Thoracic aorta (tissue), 2 donors: ENCODE measurements at regions not wholly inside any gene's neighbourhood (a gene's known extent, or its start where the extent isn't known, plus 50 kb on each side); places are given as distances from the start of the nearest gene placed in this dataset.

Source experiments
- ATAC-seq: fragments of 150-250 bp; one replicate; pipeline ENCODE4 v1.8.0; 2017; ENCODE audit warnings: low read depth; ENCODE audit not compliant: insufficient number of reproducible peaks, low FRiP score
- DNase-seq: peaks from one replicate; pipeline ENCODE4 v3.0.0-alpha.2; 2020; ENCODE audit warnings: low spot score
- H3K27ac ChIP-seq, 2 donors: fragments of 200-600 bp; sonication (generic); 1 replicate in 1 of 2; 2 replicates in 1 of 2; pipeline ENCODE4 v1.5.1; 2016; ENCODE audit warnings: mild to moderate bottlenecking in 2 of 2, moderate library complexity in 2 of 2
- H3K27me3 ChIP-seq: fragments of 200-600 bp; sonication (generic); replicated peaks from 2 replicates; pipeline ENCODE4 v1.6.0; 2016; ENCODE audit warnings: mild to moderate bottlenecking; ENCODE audit not compliant: insufficient read depth
- H3K36me3 ChIP-seq: fragments of 200-600 bp; sonication (generic); one replicate; pipeline ENCODE4 v1.5.1; 2016
- H3K4me1 ChIP-seq, 2 donors: fragments of 200-600 bp; sonication (generic); 1 replicate in 1 of 2; 2 replicates in 1 of 2; pipeline versions ENCODE4 v1.5.1 to v1.6.0; 2016; ENCODE audit warnings: low read depth in 2 of 2, mild to moderate bottlenecking in 1 of 2; ENCODE audit not compliant: control insufficient read depth in 1 of 2
- H3K4me3 ChIP-seq: fragments of 200-600 bp; sonication (generic); 2 replicates; pipeline ENCODE4 v1.5.1; 2016; ENCODE audit warnings: mild to moderate bottlenecking
- H3K9me3 ChIP-seq: fragments of 200-600 bp; sonication (generic); 2 replicates; pipeline ENCODE4 v1.5.1; 2016
- TF ChIP-seq, protein P1 (sequence below): fragments of 200-600 bp; sonication (generic); IDR thresholded peaks from one replicate; pipeline ENCODE4 v1.5.1; 2019; ENCODE audit warnings: antibody characterized with exemption

DNA sequence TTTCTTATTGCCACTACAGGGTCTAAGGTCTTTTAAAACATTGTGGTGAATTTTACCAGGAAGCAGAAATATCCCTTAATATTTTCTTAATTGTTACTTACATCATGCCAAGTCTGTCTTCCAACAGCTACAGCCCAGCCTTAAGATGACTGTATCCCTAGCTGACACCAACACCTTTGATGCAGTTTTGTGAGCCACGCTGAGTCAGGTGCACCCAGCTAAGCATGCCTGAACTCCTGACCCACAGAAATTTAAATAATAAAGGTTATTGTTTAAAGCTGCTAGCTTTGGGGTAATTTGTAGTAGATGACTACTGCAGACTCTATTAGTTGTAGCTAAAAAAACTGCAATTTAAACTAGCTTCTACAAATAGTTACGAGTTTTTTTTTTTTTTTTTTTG lies 1757.9 kb upstream of the LRRTM1 start:
- H3K4me3 ChIP-seq = no peak overlapping the region
- TF ChIP-seq, protein P1, sequence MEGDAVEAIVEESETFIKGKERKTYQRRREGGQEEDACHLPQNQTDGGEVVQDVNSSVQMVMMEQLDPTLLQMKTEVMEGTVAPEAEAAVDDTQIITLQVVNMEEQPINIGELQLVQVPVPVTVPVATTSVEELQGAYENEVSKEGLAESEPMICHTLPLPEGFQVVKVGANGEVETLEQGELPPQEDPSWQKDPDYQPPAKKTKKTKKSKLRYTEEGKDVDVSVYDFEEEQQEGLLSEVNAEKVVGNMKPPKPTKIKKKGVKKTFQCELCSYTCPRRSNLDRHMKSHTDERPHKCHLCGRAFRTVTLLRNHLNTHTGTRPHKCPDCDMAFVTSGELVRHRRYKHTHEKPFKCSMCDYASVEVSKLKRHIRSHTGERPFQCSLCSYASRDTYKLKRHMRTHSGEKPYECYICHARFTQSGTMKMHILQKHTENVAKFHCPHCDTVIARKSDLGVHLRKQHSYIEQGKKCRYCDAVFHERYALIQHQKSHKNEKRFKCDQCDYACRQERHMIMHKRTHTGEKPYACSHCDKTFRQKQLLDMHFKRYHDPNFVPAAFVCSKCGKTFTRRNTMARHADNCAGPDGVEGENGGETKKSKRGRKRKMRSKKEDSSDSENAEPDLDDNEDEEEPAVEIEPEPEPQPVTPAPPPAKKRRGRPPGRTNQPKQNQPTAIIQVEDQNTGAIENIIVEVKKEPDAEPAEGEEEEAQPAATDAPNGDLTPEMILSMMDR = no peak
- H3K36me3 ChIP-seq = no peaks in the 10 kb centered on the region
- DNase-seq = no peak
- ATAC-seq = no peak
- no peak overlapping the region for H3K27ac ChIP-seq
- no peaks in the 10 kb centered on the region for H3K9me3 ChIP-seq
- no peaks in the 10 kb centered on the region for H3K4me1 ChIP-seq
- H3K27me3 ChIP-seq = no peaks in the 10 kb centered on the region

DNA sequence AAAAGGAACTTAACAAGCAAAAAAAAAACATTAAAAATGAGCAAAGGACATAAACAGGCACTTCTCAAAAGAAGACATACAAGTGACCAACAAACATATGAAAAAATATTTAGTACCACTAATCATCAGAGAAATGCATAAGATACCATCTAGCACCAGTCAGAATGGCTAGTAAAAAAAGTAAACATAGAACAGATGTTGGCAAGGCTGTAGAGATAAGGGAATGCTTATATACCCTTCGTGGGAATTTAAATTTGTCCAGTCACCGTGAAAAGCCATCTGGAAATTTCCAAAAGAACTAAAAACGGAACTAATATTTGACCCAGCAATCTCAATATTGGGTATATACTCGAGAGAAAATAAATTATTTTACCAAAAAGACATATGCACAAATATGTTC lies 1751.3 kb upstream of the LRRTM1 start:
- Histone ChIP-seq H3K36me3 (no peaks in the 10 kb centered on the region), H3K27me3 (no peaks in the 10 kb centered on the region), H3K4me1 (no peaks in the 10 kb centered on the region), H3K27ac (no peak overlapping the region), H3K9me3 (no peaks in the 10 kb centered on the region), H3K4me3 (no peak overlapping the region)
- TF ChIP-seq, protein P1 = no peak
- DNase-seq (no peak), ATAC-seq (no peak)

DNA sequence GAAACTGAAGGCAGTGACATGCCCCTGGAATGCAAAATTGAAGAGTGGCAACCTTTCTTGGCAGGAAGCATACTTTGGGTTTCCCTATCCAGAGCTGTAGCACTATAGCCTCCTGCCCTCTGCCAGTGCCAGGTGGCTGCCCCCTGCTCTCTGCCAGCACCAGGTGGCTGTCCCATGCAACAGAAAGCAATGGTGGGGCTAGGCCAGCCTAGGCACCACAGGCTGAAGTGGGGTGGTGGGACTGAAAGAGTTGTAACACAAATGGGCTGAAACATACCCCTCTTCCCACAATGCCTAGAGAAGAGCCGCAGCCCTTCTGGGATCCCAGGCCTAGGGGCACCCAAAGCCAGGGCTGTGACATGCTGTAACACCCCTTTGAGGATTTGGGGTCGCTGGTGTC lies 1739.3 kb upstream of the LRRTM1 start:
- no peak for ATAC-seq

GRCh38 chr2:82027921-82028615 lies 1723.5 kb upstream of the LRRTM1 start:
- no peak overlapping the region for H3K4me3 ChIP-seq
- H3K9me3 ChIP-seq = no peaks in the 10 kb centered on the region
- no peak overlapping the region for H3K27ac ChIP-seq
- H3K36me3 ChIP-seq = no peaks in the 10 kb centered on the region
- H3K27me3 ChIP-seq = no peaks in the 10 kb centered on the region
- H3K4me1 ChIP-seq = no peaks in the 10 kb centered on the region
- TF ChIP-seq, protein P1 = no peak
- no peak for DNase-seq
- no peak for ATAC-seq

More for the DNA sequence above, 1739.3 kb upstream of the LRRTM1 start:
- TF ChIP-seq, protein P1 = no peak
- H3K4me3 ChIP-seq = no peak overlapping the region
- no peaks in the 10 kb centered on the region for H3K4me1 ChIP-seq
- H3K36me3 ChIP-seq = no peaks in the 10 kb centered on the region
- no peak for DNase-seq
- no peak overlapping the region for H3K27ac ChIP-seq
- H3K9me3 ChIP-seq = no peaks in the 10 kb centered on the region
- H3K27me3 ChIP-seq = no peaks in the 10 kb centered on the region

GRCh38 chr2:82023710-82024109 lies 1719.2 kb upstream of the LRRTM1 start:
- Histone ChIP-seq H3K4me3 (no peak overlapping the region), H3K27ac (no peak overlapping the region), H3K27me3 (no peaks in the 10 kb centered on the region), H3K9me3 (no peaks in the 10 kb centered on the region), H3K4me1 (no peaks in the 10 kb centered on the region), H3K36me3 (no peaks in the 10 kb centered on the region)
- TF ChIP-seq, protein P1 = no peak
- no peak for ATAC-seq
- DNase-seq = no peak
